ENCODE measurements at regions not wholly inside any gene's neighbourhood (a gene's known extent, or its start where the extent isn't known, plus 50 kb on each side); places are given as distances from the start of the nearest gene placed in this dataset.

- DNase-seq = no peak
Measured at GRCh38 chr6:165872311-165872710, 209.3 kb upstream of the PDE10A start.

- no peak for DNase-seq
Measured at GRCh38 chr6:165871571-165871970, 208.5 kb upstream of the PDE10A start.

- no peak for DNase-seq
Measured at GRCh38 chr6:165869526-165869925, 206.5 kb upstream of the PDE10A start.

- DNase-seq = no peak
Measured at GRCh38 chr6:165864925-165865324, 201.9 kb upstream of the PDE10A start.

GRCh38 chr6:165864218-165864617, 201.2 kb upstream of the PDE10A start:
- DNase-seq = no peak

- no peak for DNase-seq
Measured at GRCh38 chr6:165863801-165864200, 200.8 kb upstream of the PDE10A start.

- no peak for DNase-seq
Measured at GRCh38 chr6:165862813-165863212, 199.8 kb upstream of the PDE10A start.

GRCh38 chr6:165861226-165861625, 198.2 kb upstream of the PDE10A start:
- DNase-seq = no peak

GRCh38 chr6:165858586-165858985, 195.5 kb upstream of the PDE10A start:
- DNase-seq = no peak

GRCh38 chr6:165855856-165856255, 192.8 kb upstream of the PDE10A start:
- no peak for DNase-seq

GRCh38 chr6:165854863-165855593, 192.0 kb upstream of the PDE10A start:
- DNase-seq = no peak

GRCh38 chr6:165854061-165854862, 191.2 kb upstream of the PDE10A start:
- no peak for DNase-seq

- no peak for DNase-seq
Measured at GRCh38 chr6:165852676-165853075, 189.6 kb upstream of the PDE10A start.

- peak; percentile 68 for DNase-seq
Measured at GRCh38 chr6:165850434-165851019, 187.5 kb upstream of the PDE10A start.

GRCh38 chr6:165849534-165850430, 186.7 kb upstream of the PDE10A start:
- peak; percentile 11 for DNase-seq

- DNase-seq = no peak
Measured at GRCh38 chr6:165848086-165848426, 185.0 kb upstream of the PDE10A start.

- no peak for DNase-seq
Measured at GRCh38 chr6:165847407-165848085, 184.5 kb upstream of the PDE10A start.

- no peak for DNase-seq
Measured at GRCh38 chr6:165846123-165846966, 183.3 kb upstream of the PDE10A start.

- DNase-seq = no peak
Measured at GRCh38 chr6:165845493-165845892, 182.5 kb upstream of the PDE10A start.

GRCh38 chr6:165844801-165845364, 181.8 kb upstream of the PDE10A start:
- DNase-seq = no peak

GRCh38 chr6:165844232-165844631, 181.2 kb upstream of the PDE10A start:
- no peak for DNase-seq
